CD4-positive, alpha-beta T cell (primary cell): ENCODE measurements at regions not wholly inside any gene's neighbourhood (a gene's known extent, or its start where the extent isn't known, plus 50 kb on each side); places are given as distances from the start of the nearest gene placed in this dataset.

ENCODE experiments used
- ATAC-seq: fragments of 200-7000 bp; cut with Tn5 transposase; one replicate; pipeline ENCODE4 v1.10.0; 2022; ENCODE audit warnings: mild to moderate bottlenecking; ENCODE audit not compliant: poor library complexity
- CTCF ChIA-PET: fragments of 350-600 bp; sonication (Branson Sonifier 250); formaldehyde crosslinking; loops from one replicate; lab custom pipeline; 2021; ENCODE audit warnings: antibody characterized with exemption, inconsistent platforms; lab: Charles Lee
- POLR2A ChIA-PET: fragments of 350-600 bp; sonication (Branson Sonifier 250); formaldehyde crosslinking; loops from one replicate; lab custom pipeline; 2021; ENCODE audit warnings: antibody characterized with exemption, inconsistent platforms; lab: Charles Lee
- DNase-seq, 14 experiments: peaks; one replicate each; pipeline ENCODE4 v3.0.0-alpha.2; 2013 to 2020; ENCODE audit warnings: mixed read lengths in 2 of 14
- H3K27ac ChIP-seq, 2 donors: one replicate each; pipeline versions ENCODE4 v1.5.1 to v1.7.0; 2013; ENCODE audit warnings: low read length in 2 of 2, low read depth in 1 of 2, mild to moderate bottlenecking in 1 of 2
- H3K27me3 ChIP-seq, 2 experiments: 1 replicate in 1 of 2; 2 replicates in 1 of 2; pipeline versions ENCODE4 v1.6.1 to v1.7.0; 2013; ENCODE audit warnings: low read length in 2 of 2, control low read depth in 1 of 2, mild to moderate bottlenecking in 1 of 2, moderate library complexity in 1 of 2; ENCODE audit not compliant: insufficient read depth in 2 of 2, control insufficient read depth in 1 of 2
- H3K36me3 ChIP-seq: one replicate; pipeline ENCODE4 v1.6.1; 2013; ENCODE audit warnings: low read length, control low read depth; ENCODE audit not compliant: insufficient read depth
- H3K4me1 ChIP-seq: one replicate; pipeline ENCODE4 v1.6.1; 2013; ENCODE audit warnings: low read length, control low read depth; ENCODE audit not compliant: insufficient read depth
- H3K4me3 ChIP-seq: one replicate; pipeline ENCODE4 v1.5.1; 2013; ENCODE audit warnings: mild to moderate bottlenecking, low read length, moderate library complexity
- H3K9me3 ChIP-seq, 2 experiments: 1 replicate in 1 of 2; 2 replicates in 1 of 2; pipeline versions ENCODE4 v1.6.1 to v1.7.0; 2013; ENCODE audit warnings: low read length in 2 of 2, mild to moderate bottlenecking in 2 of 2, control low read depth in 1 of 2, moderate library complexity in 1 of 2; ENCODE audit not compliant: control insufficient read depth in 1 of 2, insufficient read depth in 1 of 2
- H3K27ac Mint-ChIP-seq: one replicate; pipeline ENCODE4 v1.8.0; 2020; ENCODE audit warnings: mixed read lengths
- H3K27me3 Mint-ChIP-seq: one replicate; pipeline ENCODE4 v1.8.0; 2021; ENCODE audit warnings: mixed read lengths
- H3K36me3 Mint-ChIP-seq: one replicate; pipeline ENCODE4 v1.8.0; 2021; ENCODE audit warnings: low read depth, mixed read lengths
- H3K4me1 Mint-ChIP-seq: one replicate; pipeline ENCODE4 v1.8.0; 2021; ENCODE audit warnings: low read depth, mixed read lengths
- H3K4me3 Mint-ChIP-seq: one replicate; pipeline ENCODE4 v1.8.0; 2020; ENCODE audit warnings: mild to moderate bottlenecking, mixed read lengths
- H3K9me3 Mint-ChIP-seq: one replicate; pipeline ENCODE4 v1.8.0; 2020; ENCODE audit warnings: mixed read lengths
- intact Hi-C, 2 experiments: fragments of 100-400 bp; cut with DNase I in 1 of 2; cut with micrococcal nuclease in 1 of 2; formaldehyde crosslinking; loops; one replicate each; pipeline versions ENCODE4 v1.15.1 to v1.9.0; 2023 to 2025; cut with DNase I, micrococcal nuclease
- TF ChIP-seq, protein P1 (sequence below): fragments of 200-600 bp; IDR thresholded peaks from one replicate; pipeline ENCODE4 v1.8.0; 2022; ENCODE audit warnings: antibody characterized with exemption, mild to moderate bottlenecking

- no peaks in the 10 kb centered on the region for H3K9me3 Mint-ChIP-seq
- ChIA-PET POLR2A (no interaction called here), CTCF (no interaction called here)
- H3K27me3 ChIP-seq = no peaks in the 10 kb centered on the region
- H3K27ac ChIP-seq = no peak overlapping the region
- H3K27me3 Mint-ChIP-seq = peaks cover 13% of the 10 kb centered on the region
- no peak overlapping the region for H3K4me3 Mint-ChIP-seq
- H3K27ac Mint-ChIP-seq = no peak overlapping the region
- intact Hi-C loops = no loop called here
- H3K36me3 ChIP-seq = no peaks in the 10 kb centered on the region
- no peak for DNase-seq
- H3K9me3 ChIP-seq = no peaks in the 10 kb centered on the region
- TF ChIP-seq, protein P1, sequence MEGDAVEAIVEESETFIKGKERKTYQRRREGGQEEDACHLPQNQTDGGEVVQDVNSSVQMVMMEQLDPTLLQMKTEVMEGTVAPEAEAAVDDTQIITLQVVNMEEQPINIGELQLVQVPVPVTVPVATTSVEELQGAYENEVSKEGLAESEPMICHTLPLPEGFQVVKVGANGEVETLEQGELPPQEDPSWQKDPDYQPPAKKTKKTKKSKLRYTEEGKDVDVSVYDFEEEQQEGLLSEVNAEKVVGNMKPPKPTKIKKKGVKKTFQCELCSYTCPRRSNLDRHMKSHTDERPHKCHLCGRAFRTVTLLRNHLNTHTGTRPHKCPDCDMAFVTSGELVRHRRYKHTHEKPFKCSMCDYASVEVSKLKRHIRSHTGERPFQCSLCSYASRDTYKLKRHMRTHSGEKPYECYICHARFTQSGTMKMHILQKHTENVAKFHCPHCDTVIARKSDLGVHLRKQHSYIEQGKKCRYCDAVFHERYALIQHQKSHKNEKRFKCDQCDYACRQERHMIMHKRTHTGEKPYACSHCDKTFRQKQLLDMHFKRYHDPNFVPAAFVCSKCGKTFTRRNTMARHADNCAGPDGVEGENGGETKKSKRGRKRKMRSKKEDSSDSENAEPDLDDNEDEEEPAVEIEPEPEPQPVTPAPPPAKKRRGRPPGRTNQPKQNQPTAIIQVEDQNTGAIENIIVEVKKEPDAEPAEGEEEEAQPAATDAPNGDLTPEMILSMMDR = no peak
- H3K4me1 ChIP-seq = no peaks in the 10 kb centered on the region
- no peaks in the 10 kb centered on the region for H3K4me1 Mint-ChIP-seq
- H3K4me3 ChIP-seq = no peak overlapping the region
- no peaks in the 10 kb centered on the region for H3K36me3 Mint-ChIP-seq
- ATAC-seq = no peak
Measured at GRCh38 chr5:74337984-74338310, 302.6 kb downstream of the ENC1 start.

GRCh38 chr5:74337254-74337983 lies 303.1 kb downstream of the ENC1 start:
- H3K36me3 Mint-ChIP-seq = no peaks in the 10 kb centered on the region
- H3K27ac Mint-ChIP-seq = no peak overlapping the region

GRCh38 chr5:74336297-74336696 lies 304.2 kb downstream of the ENC1 start:
- Mint-ChIP-seq H3K27me3 (peaks cover 13% of the 10 kb centered on the region), H3K4me1 (no peaks in the 10 kb centered on the region), H3K27ac (no peak overlapping the region), H3K4me3 (no peak overlapping the region), H3K36me3 (no peaks in the 10 kb centered on the region), H3K9me3 (no peaks in the 10 kb centered on the region)
- H3K27ac ChIP-seq = no peak overlapping the region
- H3K4me1 ChIP-seq = no peaks in the 10 kb centered on the region
- H3K27me3 ChIP-seq = no peaks in the 10 kb centered on the region
- DNase-seq (no peak), ATAC-seq (no peak)
- POLR2A ChIA-PET = no interaction called here
- no peaks in the 10 kb centered on the region for H3K36me3 ChIP-seq
- TF ChIP-seq, protein P1 = no peak
- no peaks in the 10 kb centered on the region for H3K9me3 ChIP-seq
- H3K4me3 ChIP-seq = no peak overlapping the region
- CTCF ChIA-PET = no interaction called here
- intact Hi-C loops = no loop called here

More at GRCh38 chr5:74337254-74337983, 303.1 kb downstream of the ENC1 start:
- ATAC-seq = no peak
- ChIA-PET POLR2A (no interaction called here), CTCF (no interaction called here)
- Histone ChIP-seq H3K4me3 (no peak overlapping the region), H3K27ac (no peak overlapping the region), H3K36me3 (no peaks in the 10 kb centered on the region), H3K9me3 (no peaks in the 10 kb centered on the region), H3K4me1 (no peaks in the 10 kb centered on the region), H3K27me3 (no peaks in the 10 kb centered on the region)
- H3K4me1 Mint-ChIP-seq = no peaks in the 10 kb centered on the region
- no peaks in the 10 kb centered on the region for H3K9me3 Mint-ChIP-seq
- no peak overlapping the region for H3K4me3 Mint-ChIP-seq
- peaks cover 13% of the 10 kb centered on the region for H3K27me3 Mint-ChIP-seq
- TF ChIP-seq, protein P1 = no peak
- intact Hi-C loops = no loop called here
- DNase-seq = no peak
